Activated B cell treated with CpG ODN at 0.5 μM for 24 hours (primary cell): ENCODE measurements at regions not wholly inside any gene's neighbourhood (a gene's known extent, or its start where the extent isn't known, plus 50 kb on each side); places are given as distances from the start of the nearest gene placed in this dataset.
"Not testable (repeated sequence)": the region's sequence is repeated elsewhere in the genome, so short reads cannot be mapped to it uniquely, and the experiment has no call there.

Experiments used
- ATAC-seq: fragments of 200-7000 bp; cut with Tn5 transposase; one replicate; pipeline ENCODE4 v1.10.0; 2021; ENCODE audit warnings: low read depth, mild to moderate bottlenecking, moderate library complexity
- CTCF ChIA-PET: fragments of 350-600 bp; sonication (Branson Sonifier 250); formaldehyde crosslinking; loops from one replicate; lab custom pipeline; 2021; ENCODE audit warnings: antibody characterized with exemption; lab: Charles Lee
- POLR2A ChIA-PET: fragments of 350-600 bp; sonication (Branson Sonifier 250); formaldehyde crosslinking; loops from one replicate; lab custom pipeline; 2021; ENCODE audit warnings: antibody characterized with exemption; lab: Charles Lee
- DNase-seq: peaks from one replicate; pipeline ENCODE4 v3.0.0; 2022
- H3K27ac Mint-ChIP-seq: one replicate; pipeline ENCODE4 v1.8.0; 2020; ENCODE audit warnings: mixed read lengths
- H3K27me3 Mint-ChIP-seq: one replicate; pipeline ENCODE4 v1.8.0; 2021; ENCODE audit warnings: mixed read lengths
- H3K36me3 Mint-ChIP-seq: one replicate; pipeline ENCODE4 v1.8.0; 2021; ENCODE audit warnings: low read depth, mixed read lengths
- H3K4me1 Mint-ChIP-seq: one replicate; pipeline ENCODE4 v1.8.0; 2021; ENCODE audit warnings: mixed read lengths
- H3K4me3 Mint-ChIP-seq: one replicate; pipeline ENCODE4 v1.8.0; 2020; ENCODE audit warnings: mild to moderate bottlenecking, mixed read lengths
- H3K9me3 Mint-ChIP-seq: one replicate; pipeline ENCODE4 v1.8.0; 2020; ENCODE audit warnings: mixed read lengths
- intact Hi-C: fragments of 100-400 bp; cut with micrococcal nuclease; formaldehyde crosslinking; loops from one replicate; pipeline ENCODE4 v1.15.1; 2024

DNA sequence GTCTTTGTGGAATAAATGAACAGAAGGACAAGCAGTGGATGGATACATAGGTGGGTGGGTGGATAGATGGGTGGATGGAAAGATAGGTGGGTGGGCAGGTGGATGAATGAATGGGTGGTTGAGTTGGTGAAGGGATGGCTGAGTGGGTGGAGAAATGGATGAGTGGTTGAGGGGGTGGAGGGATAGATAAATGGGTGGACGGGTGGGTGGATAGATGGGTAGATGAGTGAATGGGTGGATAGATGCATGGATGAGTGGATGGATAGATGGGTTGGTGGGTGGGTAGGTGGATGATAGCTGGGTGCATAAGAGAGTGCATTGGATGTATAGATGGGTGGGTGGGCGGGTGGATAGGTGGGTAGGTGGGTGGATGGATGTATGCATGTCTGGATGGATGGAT lies 63.5 kb downstream of the UNC93B1 start:
- H3K9me3 Mint-ChIP-seq, H3K36me3 Mint-ChIP-seq, CTCF ChIA-PET, DNase-seq, H3K4me3 Mint-ChIP-seq, H3K4me1 Mint-ChIP-seq, POLR2A ChIA-PET, ATAC-seq, H3K27me3 Mint-ChIP-seq, H3K27ac Mint-ChIP-seq, intact Hi-C loops: not testable (repeated sequence)

DNA sequence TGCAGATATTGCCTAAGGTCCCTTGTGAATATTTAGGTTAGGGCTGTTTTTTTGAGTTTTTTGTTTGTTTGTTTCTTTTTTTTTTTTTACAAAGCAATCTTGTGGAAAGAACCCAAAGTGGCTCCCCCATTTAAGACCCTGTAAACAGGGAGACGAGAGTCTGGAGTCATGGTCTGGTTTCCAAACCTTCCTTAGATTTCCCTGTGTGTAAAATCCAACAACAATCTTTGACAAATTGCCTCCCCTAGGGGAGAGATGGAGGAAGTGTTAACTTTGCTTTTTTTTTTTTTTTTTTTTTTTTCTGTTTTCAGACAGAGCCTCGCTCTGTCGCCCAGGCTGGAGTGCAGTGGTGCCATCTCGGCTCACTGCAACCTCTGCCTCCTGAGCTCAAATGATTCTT lies 64.9 kb downstream of the UNC93B1 start:
- H3K4me3 Mint-ChIP-seq, H3K9me3 Mint-ChIP-seq, POLR2A ChIA-PET, DNase-seq, H3K27me3 Mint-ChIP-seq, CTCF ChIA-PET, ATAC-seq, H3K36me3 Mint-ChIP-seq, H3K27ac Mint-ChIP-seq, intact Hi-C loops, H3K4me1 Mint-ChIP-seq: not testable (repeated sequence)

DNA sequence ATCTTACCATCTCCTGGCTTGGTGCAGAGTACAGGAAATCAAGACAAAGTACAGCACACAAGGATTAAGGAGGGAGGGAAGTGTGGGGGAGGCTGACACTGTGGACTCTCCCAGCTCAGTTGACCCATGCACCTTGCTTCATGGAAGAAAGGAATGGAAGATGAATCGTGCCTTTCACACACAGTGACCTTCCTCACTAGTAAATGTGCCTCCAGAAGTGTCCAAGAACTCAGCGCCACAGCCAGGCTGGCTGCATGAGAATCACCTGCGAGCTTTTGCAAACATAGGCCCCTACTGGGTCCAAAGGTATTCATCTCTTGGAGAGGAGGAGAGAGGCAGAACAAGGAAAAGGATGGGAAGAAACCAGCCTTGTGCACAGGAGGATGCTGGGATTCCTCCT lies 65.5 kb downstream of the UNC93B1 start:
- H3K27ac Mint-ChIP-seq, H3K4me1 Mint-ChIP-seq, POLR2A ChIA-PET, H3K4me3 Mint-ChIP-seq, intact Hi-C loops, H3K36me3 Mint-ChIP-seq, DNase-seq, H3K27me3 Mint-ChIP-seq, CTCF ChIA-PET, ATAC-seq, H3K9me3 Mint-ChIP-seq: not testable (repeated sequence)

DNA sequence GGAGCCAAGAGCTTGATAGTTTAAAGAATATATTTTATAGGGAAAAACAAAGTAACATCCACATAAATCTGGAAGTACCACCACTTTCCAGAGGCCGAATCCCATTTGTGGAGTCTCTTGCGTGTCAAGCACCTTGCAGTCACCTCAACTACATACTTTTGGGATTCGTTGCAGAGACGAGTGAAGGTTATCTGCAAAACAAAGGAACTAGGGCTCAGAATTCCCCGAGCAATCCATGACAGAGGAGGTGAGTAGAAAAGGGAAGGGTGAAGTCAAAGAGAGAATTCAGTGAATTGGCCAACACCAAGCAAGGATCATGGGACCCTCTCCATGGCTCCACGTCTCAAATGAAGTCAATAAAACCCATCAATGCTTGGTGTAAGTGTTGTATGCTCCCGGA lies 80.3 kb downstream of the UNC93B1 start:
- H3K27me3 Mint-ChIP-seq, result peaks cover 19% of the 10 kb centered on the region
- H3K4me1 Mint-ChIP-seq, H3K9me3 Mint-ChIP-seq, H3K4me3 Mint-ChIP-seq, DNase-seq, H3K36me3 Mint-ChIP-seq, intact Hi-C loops, POLR2A ChIA-PET, CTCF ChIA-PET, H3K27ac Mint-ChIP-seq, ATAC-seq: not testable (repeated sequence)

DNA sequence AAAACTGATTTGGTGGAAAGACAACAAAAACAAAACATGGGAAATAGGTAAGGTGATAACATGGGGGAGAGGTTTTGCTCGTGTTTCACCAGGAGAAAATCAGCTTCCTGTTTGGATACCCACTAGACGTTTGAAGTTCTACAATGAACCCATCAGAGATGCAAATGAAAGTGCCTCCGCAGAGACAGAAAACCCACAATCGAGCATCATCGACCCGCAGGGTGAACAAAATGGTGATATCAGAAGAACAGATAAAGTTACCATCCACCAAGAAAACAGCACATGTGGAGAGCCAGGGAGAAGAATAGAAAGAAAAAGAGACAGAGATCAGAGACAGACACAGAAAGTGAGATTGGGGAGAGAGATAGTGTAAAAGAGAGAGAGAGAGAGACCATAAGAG lies 83.4 kb downstream of the UNC93B1 start:
- H3K4me3 Mint-ChIP-seq, POLR2A ChIA-PET, intact Hi-C loops, H3K27ac Mint-ChIP-seq, H3K9me3 Mint-ChIP-seq, ATAC-seq, H3K36me3 Mint-ChIP-seq, DNase-seq, CTCF ChIA-PET, H3K4me1 Mint-ChIP-seq: not testable (repeated sequence)
- peaks cover 15% of the 10 kb centered on the region for H3K27me3 Mint-ChIP-seq

DNA sequence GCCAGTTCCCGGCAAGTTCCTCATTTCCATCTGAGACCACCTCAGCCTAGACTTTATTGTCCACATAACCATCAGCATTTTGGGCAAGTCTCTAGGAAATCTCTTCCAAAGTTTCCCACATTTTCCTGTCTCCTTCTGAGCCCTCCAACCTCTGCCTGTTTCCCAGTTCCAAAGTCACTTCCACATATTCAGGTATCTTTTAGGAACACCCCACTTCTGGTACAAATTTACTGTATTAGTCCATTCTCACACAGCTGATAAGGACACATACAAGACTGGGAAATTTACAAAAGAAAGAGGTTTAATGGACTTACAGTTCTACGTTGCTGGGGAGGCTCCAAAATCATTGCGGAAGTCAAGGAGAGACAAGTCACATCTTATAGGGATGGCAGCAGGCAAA lies 91.7 kb downstream of the UNC93B1 start:
- H3K36me3 Mint-ChIP-seq, DNase-seq, H3K4me3 Mint-ChIP-seq, POLR2A ChIA-PET, ATAC-seq, intact Hi-C loops, H3K9me3 Mint-ChIP-seq, H3K27ac Mint-ChIP-seq, H3K4me1 Mint-ChIP-seq, CTCF ChIA-PET: not testable (repeated sequence)
- peaks cover 20% of the 10 kb centered on the region for H3K27me3 Mint-ChIP-seq

DNA sequence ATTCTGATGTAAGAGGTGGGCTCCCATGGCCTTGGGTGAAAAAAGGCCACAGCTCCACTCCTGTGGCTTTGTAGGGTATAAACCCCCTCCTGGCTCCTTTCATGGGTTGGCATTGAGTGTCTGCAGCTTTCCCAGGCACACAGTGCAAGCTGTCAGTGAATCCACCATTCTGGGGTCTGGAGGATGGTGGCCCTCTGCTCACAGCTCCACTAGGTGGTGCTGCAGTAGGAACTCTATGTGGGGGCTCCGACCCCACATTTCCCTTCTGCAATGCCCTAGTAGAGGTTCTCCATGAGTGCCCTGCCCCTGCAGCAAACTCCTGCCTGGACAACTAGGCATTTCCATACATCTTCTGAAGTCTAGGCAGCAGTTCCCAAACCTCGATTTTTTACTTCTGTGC lies 92.7 kb downstream of the UNC93B1 start:
- intact Hi-C loops, DNase-seq, CTCF ChIA-PET, H3K9me3 Mint-ChIP-seq, H3K27ac Mint-ChIP-seq, H3K4me1 Mint-ChIP-seq, H3K36me3 Mint-ChIP-seq, ATAC-seq, H3K4me3 Mint-ChIP-seq, POLR2A ChIA-PET: not testable (repeated sequence)
- H3K27me3 Mint-ChIP-seq, result peaks cover 23% of the 10 kb centered on the region

DNA sequence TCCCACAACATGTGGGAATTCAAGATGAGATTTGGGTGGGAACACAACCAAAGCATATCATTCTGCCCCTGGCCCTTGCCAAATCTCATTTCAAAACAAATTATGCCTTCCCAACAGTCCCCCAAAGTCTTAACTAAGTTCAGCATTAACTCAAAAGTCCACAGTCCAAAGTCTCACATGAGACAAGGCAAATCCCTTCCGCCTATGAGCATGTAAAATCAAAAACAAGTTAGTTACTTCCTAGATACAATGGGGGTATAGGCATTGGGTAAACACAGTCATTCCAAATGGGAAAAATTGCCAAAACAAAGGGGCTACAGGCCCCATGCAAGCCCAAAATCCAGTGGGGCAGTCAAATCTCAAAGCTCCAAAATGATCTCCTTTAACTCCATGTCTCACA lies 93.1 kb downstream of the UNC93B1 start:
- H3K4me1 Mint-ChIP-seq, H3K4me3 Mint-ChIP-seq, H3K36me3 Mint-ChIP-seq, CTCF ChIA-PET, H3K27ac Mint-ChIP-seq, DNase-seq, H3K9me3 Mint-ChIP-seq, intact Hi-C loops, ATAC-seq, POLR2A ChIA-PET: not testable (repeated sequence)
- H3K27me3 Mint-ChIP-seq, result peaks cover 27% of the 10 kb centered on the region

DNA sequence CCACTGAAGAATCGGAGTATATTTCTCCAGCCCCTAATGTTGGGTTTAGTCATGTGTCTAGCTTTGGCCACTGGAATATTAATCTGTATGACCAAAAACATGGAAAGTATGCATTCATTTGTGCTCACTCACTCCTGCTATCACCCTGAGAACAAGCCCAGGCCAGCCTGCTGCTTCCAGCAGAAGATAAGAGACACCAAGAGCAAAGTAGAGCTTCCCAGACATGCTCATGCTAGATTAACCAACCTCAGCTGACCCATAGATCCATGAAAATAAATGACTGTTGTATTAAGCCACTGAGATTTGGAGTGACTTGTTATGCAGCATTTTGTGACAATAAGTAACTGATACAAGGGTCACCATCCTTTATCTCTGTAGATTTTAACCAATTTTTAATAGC lies 96.9 kb downstream of the UNC93B1 start:
- H3K27ac Mint-ChIP-seq, H3K36me3 Mint-ChIP-seq, CTCF ChIA-PET, DNase-seq, H3K9me3 Mint-ChIP-seq, ATAC-seq, intact Hi-C loops, H3K4me1 Mint-ChIP-seq, H3K4me3 Mint-ChIP-seq, POLR2A ChIA-PET: not testable (repeated sequence)
- peaks cover 22% of the 10 kb centered on the region for H3K27me3 Mint-ChIP-seq

DNA sequence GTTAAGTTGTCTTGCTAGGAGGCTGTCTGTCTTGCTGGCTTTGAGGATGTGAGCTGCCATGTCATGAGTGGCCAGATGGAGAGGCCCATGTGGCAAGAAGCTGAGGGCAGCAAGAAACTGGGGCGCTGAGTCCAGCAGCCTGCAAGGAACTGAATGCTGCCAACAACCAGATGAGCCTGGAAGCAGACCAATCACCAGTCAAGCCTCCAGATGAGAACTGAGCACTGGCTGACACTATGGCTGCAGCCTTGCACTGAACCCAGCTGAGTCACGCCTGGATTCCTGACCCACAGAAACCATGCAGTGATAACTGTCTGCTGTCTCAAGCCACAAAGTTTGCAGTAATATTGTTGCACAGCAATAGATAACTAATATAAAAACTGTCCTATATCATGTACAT lies 104.4 kb downstream of the UNC93B1 start:
- POLR2A ChIA-PET, H3K27ac Mint-ChIP-seq: not testable (repeated sequence)

DNA sequence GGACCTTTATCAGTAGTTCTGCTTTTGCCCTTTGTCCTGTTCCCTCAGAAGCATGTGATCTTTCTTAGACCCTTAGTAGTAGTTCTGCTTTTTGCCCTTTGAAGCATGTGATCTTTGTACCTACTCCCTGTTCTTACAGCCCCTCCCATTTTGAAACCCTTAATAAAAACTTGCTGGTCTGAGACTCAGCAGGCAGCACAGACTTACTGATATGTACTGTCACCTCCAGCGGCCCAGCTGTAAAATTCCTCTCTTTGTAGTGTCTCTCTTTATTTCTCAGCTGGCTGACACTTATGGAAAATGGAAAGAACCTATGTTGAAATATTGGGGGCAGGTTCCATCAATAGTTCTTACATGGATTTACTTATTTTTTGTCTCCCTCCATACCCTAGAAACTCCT lies 110.4 kb downstream of the UNC93B1 start:
- H3K4me1 Mint-ChIP-seq, DNase-seq, H3K27ac Mint-ChIP-seq, intact Hi-C loops, ATAC-seq, H3K9me3 Mint-ChIP-seq, H3K27me3 Mint-ChIP-seq, CTCF ChIA-PET, H3K36me3 Mint-ChIP-seq, H3K4me3 Mint-ChIP-seq, POLR2A ChIA-PET: not testable (repeated sequence)

More for the DNA sequence above, 104.4 kb downstream of the UNC93B1 start:
- CTCF ChIA-PET, intact Hi-C loops, H3K4me3 Mint-ChIP-seq, H3K36me3 Mint-ChIP-seq, H3K4me1 Mint-ChIP-seq, H3K9me3 Mint-ChIP-seq, ATAC-seq, DNase-seq, H3K27me3 Mint-ChIP-seq: not testable (repeated sequence)

DNA sequence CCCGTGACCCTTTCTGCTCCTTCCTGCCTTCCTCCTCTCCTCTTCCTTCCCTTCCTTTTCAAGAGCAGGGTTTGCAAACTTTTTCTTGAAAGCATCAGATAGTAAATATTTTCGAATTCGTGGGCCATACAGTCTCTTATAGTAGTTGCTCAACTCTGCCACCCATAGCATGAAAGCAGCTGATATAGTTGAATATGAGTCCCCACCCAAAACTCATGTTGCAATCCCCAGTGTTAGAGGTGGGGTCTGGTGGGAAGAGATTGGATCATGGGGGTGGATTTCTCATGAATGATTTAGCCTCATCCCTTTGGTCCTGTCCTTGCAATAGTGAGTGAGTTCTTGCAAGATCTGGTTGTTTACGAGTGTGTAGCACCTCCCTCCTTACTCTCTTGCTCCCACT lies 114.3 kb downstream of the UNC93B1 start:
- H3K4me1 Mint-ChIP-seq, DNase-seq, H3K4me3 Mint-ChIP-seq, H3K36me3 Mint-ChIP-seq, H3K27ac Mint-ChIP-seq, POLR2A ChIA-PET, ATAC-seq, H3K9me3 Mint-ChIP-seq, intact Hi-C loops, CTCF ChIA-PET: not testable (repeated sequence)
- H3K27me3 Mint-ChIP-seq, result peaks cover 16% of the 10 kb centered on the region

DNA sequence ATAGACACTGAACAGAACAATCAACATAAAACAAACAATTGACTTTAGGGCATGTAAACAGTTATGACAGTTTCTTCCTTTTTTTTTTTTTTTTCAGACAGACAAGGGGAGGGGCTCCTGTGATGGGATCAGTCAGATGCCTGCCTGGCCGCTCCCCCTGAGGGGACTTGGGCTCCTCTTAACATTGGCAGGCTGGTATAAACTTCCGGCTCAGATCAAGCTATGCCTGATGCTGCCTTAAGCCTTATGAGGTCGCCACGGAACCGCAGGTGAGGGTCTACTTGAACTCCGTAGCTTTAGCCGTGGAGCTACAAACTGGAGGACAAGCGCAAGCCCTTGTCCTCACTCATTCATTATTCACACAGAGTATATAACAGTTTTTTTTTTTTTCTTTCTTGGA lies 115.8 kb downstream of the UNC93B1 start:
- POLR2A ChIA-PET, DNase-seq, ATAC-seq, H3K4me3 Mint-ChIP-seq, H3K36me3 Mint-ChIP-seq, H3K4me1 Mint-ChIP-seq, CTCF ChIA-PET, intact Hi-C loops, H3K9me3 Mint-ChIP-seq, H3K27ac Mint-ChIP-seq: not testable (repeated sequence)
- peaks cover 22% of the 10 kb centered on the region for H3K27me3 Mint-ChIP-seq
